CMK (cell line): ENCODE measurements at regions not wholly inside any gene's neighbourhood (a gene's known extent, or its start where the extent isn't known, plus 50 kb on each side); places are given as distances from the start of the nearest gene placed in this dataset.

Experiments used
- DNase-seq: peaks from one replicate; pipeline ENCODE4 v3.0.0-alpha.2; 2010; ENCODE audit warnings: low read depth

DNA sequence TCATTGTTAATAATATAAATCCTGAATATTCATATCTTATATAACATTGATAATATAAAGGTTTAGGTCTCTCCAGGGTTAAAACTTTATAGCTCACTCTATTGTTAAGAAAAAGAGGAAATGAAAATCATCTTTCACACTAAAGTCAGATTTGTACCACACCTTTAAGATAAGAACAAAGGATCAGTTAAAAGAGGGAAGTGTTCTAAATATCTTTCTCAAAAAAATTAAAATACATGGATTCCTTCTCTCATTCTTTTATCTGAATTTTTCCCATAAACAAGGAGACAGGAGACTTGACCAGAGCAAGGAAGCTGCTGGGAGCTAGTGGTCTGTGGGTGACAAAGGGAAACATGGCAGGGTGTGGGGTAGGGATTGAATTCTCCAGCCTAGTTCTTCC is 323.0 kb upstream of the CPXCR1 start:
- DNase-seq, result no peak

DNA sequence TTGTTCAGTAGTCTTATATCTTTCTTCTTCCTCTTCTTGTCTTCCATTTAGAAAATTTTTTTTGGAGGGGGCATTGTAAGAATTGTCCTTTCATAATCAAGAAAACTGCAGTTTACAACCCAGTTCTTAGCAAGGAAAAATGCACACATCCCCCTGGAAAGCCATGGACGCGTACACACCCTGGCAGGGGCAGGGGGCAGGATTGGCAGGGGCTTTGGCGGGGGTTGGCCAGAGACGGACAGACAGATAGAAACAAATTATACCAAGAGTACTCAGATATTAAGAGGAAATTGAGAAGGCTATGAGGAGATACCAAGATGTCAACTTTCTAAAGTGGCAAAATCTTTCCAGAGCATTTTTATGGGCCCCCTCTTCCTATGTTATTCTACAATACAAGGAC is 322.5 kb upstream of the CPXCR1 start:
- DNase-seq, result no peak

DNA sequence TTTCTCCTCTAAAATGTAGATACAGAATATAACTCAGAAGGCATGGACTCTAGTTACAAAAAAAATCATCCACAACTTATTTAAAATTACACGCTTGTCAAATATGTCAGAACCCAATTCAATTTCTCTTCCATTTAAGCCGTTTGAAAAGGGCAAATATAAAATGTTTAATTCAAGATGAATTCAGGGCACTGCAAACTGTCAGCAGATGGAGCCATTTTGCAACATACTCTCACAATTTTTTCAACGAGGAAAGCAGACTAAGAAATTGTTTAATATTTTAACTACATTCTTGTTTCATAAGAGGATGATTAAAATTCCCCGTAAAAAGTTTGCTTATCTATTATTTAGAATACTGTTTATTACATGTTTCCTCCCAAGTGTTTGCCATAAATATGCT is 321.3 kb upstream of the CPXCR1 start:
- DNase-seq, result no peak

DNA sequence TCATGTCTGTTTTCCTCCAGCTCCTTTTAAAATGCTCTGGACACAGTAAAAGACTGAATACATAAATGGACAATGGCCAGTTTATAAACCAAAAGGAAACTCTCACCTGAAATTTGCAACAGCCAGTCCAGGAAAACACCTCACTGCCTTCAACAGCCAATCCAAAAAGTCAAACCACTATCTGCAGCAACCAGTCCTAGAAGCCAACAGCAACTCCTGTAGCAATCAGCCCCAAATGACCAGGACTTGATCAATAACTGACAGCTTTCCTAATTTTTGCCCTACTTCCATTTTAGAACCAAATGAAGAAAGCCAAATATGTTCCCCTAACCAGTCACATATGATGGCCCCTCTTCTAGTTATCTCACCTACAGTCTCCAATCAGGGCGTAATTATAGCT is 309.5 kb upstream of the CPXCR1 start:
- DNase-seq, result no peak

DNA sequence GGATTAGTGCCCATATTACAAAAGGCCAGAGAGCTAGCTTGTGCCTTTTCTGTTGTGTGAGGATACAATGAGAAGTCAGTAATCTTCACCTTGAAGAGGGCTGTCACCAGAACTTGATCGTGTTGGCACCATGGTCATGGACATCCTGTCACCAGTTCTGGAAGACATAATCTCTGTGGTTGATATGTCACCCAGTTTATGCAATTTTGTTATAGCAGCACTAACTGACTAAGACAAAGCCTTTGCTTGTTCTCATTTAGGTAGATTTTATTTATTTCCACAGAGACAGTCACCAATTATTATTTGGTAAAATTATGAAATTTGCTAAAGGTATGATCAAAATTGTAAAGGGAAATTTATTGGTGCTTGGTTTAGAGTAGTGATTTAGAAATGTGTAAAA is 308.8 kb upstream of the CPXCR1 start:
- DNase-seq, result no peak

DNA sequence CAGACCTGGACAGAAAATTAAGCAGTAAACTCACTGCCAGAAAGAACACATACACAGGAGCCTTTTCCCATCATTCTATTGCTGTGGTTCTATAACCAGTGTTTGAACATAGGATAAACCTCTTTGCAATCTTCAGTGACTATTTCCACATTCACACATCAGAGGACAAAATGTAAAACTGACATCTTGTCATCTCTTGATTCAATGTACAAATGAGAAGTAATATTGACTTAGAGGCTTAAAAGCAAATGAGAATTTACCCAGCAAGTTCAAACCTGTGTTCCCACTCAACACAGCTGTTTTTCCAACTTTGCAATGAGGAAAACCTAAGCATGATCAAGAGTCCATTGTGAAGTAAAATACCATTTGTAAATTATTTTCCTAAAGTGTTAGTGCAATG is 307.1 kb upstream of the CPXCR1 start:
- no peak for DNase-seq
